KMS-11 (cell line): ENCODE measurements at regions not wholly inside any gene's neighbourhood (a gene's known extent, or its start where the extent isn't known, plus 50 kb on each side); places are given as distances from the start of the nearest gene placed in this dataset.

Source experiments
- H2AFZ ChIP-seq: fragments of 200-600 bp; sonication (generic); 2 replicates; pipeline ENCODE4 v1.6.1; 2016; ENCODE audit warnings: antibody characterized with exemption, mixed run types, low read depth
- H3K27ac ChIP-seq: fragments of 200-600 bp; sonication (generic); 2 replicates; pipeline ENCODE4 v1.6.1; 2016; ENCODE audit warnings: mild to moderate bottlenecking, mixed run types
- H3K27me3 ChIP-seq: fragments of 200-600 bp; sonication (generic); 2 replicates; pipeline ENCODE4 v1.6.1; 2017; ENCODE audit warnings: mild to moderate bottlenecking, low read depth, mixed run types, moderate library complexity; ENCODE audit not compliant: insufficient read depth
- H3K36me3 ChIP-seq: fragments of 200-600 bp; sonication (generic); 2 replicates; pipeline ENCODE4 v1.6.1; 2017; ENCODE audit warnings: mild to moderate bottlenecking, mixed run types; ENCODE audit not compliant: insufficient read depth
- H3K4me1 ChIP-seq: fragments of 200-600 bp; sonication (generic); 2 replicates; pipeline ENCODE4 v1.6.1; 2016; ENCODE audit warnings: mild to moderate bottlenecking, low read depth, mixed run types; ENCODE audit not compliant: poor library complexity, severe bottlenecking
- H3K4me2 ChIP-seq: fragments of 200-600 bp; sonication (generic); 2 replicates; pipeline ENCODE4 v1.7.0; 2016; ENCODE audit warnings: mild to moderate bottlenecking, mixed run types
- H3K4me3 ChIP-seq: fragments of 200-600 bp; sonication (generic); IDR thresholded peaks from 2 replicates; pipeline ENCODE4 v1.6.1; 2017; ENCODE audit warnings: low read depth, low read length, mixed read lengths; ENCODE audit not compliant: insufficient read depth
- H3K79me2 ChIP-seq: fragments of 200-600 bp; sonication (generic); 2 replicates; pipeline ENCODE4 v1.6.1; 2016; ENCODE audit warnings: low read depth, mixed run types; ENCODE audit not compliant: insufficient read depth
- H3K9ac ChIP-seq: fragments of 200-600 bp; sonication (generic); 2 replicates; pipeline ENCODE4 v1.6.1; 2016; ENCODE audit warnings: mild to moderate bottlenecking, mixed run types
- H4K20me1 ChIP-seq: fragments of 200-600 bp; sonication (generic); 2 replicates; pipeline ENCODE4 v1.6.1; 2016; ENCODE audit warnings: mild to moderate bottlenecking, mixed run types; ENCODE audit not compliant: insufficient read depth
- TF ChIP-seq, protein P1 (sequence below): fragments of 200-600 bp; sonication (generic); conservative IDR thresholded peaks from 2 replicates; pipeline ENCODE4 v1.6.1; 2017; ENCODE audit warnings: low read depth, mild to moderate bottlenecking, antibody characterized with exemption, low read length, moderate library complexity, mixed read lengths

DNA sequence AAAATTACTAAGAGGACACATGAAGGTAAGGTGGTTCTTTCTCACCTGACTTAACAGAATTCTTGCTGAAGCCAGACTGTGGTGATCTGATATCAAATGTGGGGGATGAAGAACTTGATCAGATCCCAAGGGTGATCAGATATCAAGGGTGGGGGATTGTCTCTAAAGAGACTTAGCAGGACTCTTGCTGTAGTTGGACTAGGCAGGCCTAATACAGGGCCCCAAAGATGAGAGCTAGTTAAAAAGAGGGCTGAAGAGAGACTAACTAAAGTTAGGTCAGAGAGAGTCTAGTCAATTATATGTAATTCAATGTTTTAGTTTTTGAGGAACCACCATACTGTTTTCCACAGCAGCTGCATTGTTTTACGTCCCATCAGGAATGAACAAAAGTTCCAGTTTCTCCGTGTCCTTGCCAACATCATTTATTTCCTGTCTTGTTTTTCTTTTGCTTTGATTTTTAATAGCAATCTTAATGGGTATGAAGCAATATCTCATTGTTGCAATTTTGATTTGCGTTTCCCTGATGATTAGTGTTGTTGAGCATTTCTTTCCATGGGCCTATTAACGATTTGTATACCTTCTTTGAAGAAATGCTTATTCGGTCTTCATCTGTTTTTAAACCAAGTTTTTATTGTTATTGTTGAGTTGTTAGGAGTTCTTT, 77.6 kb upstream of the ALDH1A1 start:
- no peaks in the 10 kb centered on the region for H3K27me3 ChIP-seq
- no peaks in the 10 kb centered on the region for H3K4me1 ChIP-seq
- no peak overlapping the region for H3K27ac ChIP-seq
- no peaks in the 10 kb centered on the region for H4K20me1 ChIP-seq
- TF ChIP-seq, protein P1, sequence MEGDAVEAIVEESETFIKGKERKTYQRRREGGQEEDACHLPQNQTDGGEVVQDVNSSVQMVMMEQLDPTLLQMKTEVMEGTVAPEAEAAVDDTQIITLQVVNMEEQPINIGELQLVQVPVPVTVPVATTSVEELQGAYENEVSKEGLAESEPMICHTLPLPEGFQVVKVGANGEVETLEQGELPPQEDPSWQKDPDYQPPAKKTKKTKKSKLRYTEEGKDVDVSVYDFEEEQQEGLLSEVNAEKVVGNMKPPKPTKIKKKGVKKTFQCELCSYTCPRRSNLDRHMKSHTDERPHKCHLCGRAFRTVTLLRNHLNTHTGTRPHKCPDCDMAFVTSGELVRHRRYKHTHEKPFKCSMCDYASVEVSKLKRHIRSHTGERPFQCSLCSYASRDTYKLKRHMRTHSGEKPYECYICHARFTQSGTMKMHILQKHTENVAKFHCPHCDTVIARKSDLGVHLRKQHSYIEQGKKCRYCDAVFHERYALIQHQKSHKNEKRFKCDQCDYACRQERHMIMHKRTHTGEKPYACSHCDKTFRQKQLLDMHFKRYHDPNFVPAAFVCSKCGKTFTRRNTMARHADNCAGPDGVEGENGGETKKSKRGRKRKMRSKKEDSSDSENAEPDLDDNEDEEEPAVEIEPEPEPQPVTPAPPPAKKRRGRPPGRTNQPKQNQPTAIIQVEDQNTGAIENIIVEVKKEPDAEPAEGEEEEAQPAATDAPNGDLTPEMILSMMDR = no peak
- no peak overlapping the region for H3K4me2 ChIP-seq
- no peak overlapping the region for H3K9ac ChIP-seq
- H2AFZ ChIP-seq = no peak overlapping the region
- H3K4me3 ChIP-seq = no peak overlapping the region
- no peaks in the 10 kb centered on the region for H3K79me2 ChIP-seq
- H3K36me3 ChIP-seq = no peaks in the 10 kb centered on the region

DNA sequence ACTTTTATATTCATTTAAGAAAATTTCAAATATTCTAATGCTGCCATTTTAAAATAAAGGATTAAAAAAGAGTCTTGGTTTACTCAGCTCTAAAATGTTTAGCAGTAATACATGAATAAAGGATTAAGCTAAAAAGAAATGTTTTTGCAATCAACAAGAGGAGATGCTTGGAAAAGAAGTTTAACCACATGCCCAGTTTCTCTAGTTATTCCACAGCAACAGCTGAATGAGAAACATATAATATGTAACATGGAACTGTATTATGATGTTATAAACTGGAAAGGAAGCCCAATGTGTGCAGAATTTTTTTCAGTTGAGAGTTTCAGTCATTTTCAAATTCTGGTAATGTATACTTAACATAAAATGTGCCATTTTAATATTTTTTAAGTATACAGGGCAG, 76.5 kb upstream of the ALDH1A1 start:
- no peak overlapping the region for H2AFZ ChIP-seq
- no peak overlapping the region for H3K9ac ChIP-seq
- H3K27me3 ChIP-seq = no peaks in the 10 kb centered on the region

DNA sequence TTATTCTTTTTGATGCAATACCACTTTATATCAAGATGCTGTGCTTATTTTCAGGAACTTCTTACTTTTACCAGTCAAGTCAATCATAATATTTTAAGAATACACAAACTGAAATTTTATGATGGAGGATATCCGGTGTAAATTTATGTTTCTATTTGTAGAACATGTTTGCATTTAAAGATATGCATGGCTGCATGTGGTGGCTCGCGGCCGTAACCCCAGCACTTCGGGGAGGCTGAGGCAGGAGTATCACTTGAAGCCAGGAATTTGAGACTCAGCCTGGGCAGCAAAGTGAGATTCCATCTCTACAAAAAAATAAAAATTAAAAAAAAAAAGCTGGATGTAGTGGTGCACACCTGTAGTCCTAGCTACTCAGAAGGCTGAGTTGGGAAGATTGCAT, 73.5 kb upstream of the ALDH1A1 start:
- TF ChIP-seq, protein P1 = no peak
- Histone ChIP-seq H3K27me3 (no peaks in the 10 kb centered on the region), H4K20me1 (no peaks in the 10 kb centered on the region), H3K79me2 (no peaks in the 10 kb centered on the region), H3K36me3 (no peaks in the 10 kb centered on the region), H2AFZ (no peak overlapping the region), H3K4me1 (no peaks in the 10 kb centered on the region), H3K4me2 (no peak overlapping the region), H3K27ac (no peak overlapping the region), H3K9ac (no peak overlapping the region), H3K4me3 (no peak overlapping the region)

More for the DNA sequence above, 76.5 kb upstream of the ALDH1A1 start:
- no peaks in the 10 kb centered on the region for H3K79me2 ChIP-seq
- no peaks in the 10 kb centered on the region for H3K36me3 ChIP-seq
- TF ChIP-seq, protein P1 = no peak
- no peaks in the 10 kb centered on the region for H3K4me1 ChIP-seq
- no peak overlapping the region for H3K4me2 ChIP-seq
- H3K27ac ChIP-seq = no peak overlapping the region
- no peak overlapping the region for H3K4me3 ChIP-seq
- H4K20me1 ChIP-seq = no peaks in the 10 kb centered on the region

DNA sequence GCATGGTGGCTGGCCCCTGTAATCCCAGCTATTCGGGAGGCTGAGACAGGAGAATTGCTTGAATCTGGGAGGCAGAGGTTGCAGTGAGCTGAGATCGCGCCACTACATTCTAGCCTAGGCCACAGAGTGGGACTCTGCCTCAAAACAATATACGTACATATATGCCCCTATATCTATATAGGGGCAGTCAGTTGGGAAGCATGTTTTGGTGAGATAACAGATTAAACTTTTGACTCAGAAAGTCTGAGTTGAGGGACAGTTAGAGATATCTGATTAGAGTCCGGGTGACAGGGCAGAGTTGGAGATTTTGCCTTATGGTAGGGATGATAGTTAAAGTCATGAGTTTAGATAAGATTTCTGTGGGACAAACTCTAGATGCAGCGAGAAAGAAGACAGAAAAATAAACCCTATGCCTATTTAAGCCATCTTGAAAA, 71.8 kb upstream of the ALDH1A1 start:
- H3K4me2 ChIP-seq = no peak overlapping the region
- TF ChIP-seq, protein P1 = no peak
- no peak overlapping the region for H3K9ac ChIP-seq
- no peak overlapping the region for H3K27ac ChIP-seq
- H3K27me3 ChIP-seq = no peaks in the 10 kb centered on the region
- H3K4me3 ChIP-seq = no peak overlapping the region
- no peaks in the 10 kb centered on the region for H4K20me1 ChIP-seq
- H2AFZ ChIP-seq = no peak overlapping the region
- H3K36me3 ChIP-seq = no peaks in the 10 kb centered on the region
- H3K79me2 ChIP-seq = no peaks in the 10 kb centered on the region
- H3K4me1 ChIP-seq = no peaks in the 10 kb centered on the region
